GM21390 (cell line): ENCODE measurements at regions not wholly inside any gene's neighbourhood (a gene's known extent, or its start where the extent isn't known, plus 50 kb on each side); places are given as distances from the start of the nearest gene placed in this dataset.

Experiments
- ATAC-seq: cut with Tn5 transposase; IDR thresholded peaks from one replicate; pipeline ENCODE4 v1.9.1; 2021; ENCODE audit not compliant: unreplicated experiment

- ATAC-seq, result no peak
These were observed 245.0 kb downstream of the ATP23 start for GRCh38 chr12:58186401-58186800.

- no peak for ATAC-seq
These were observed 245.5 kb downstream of the ATP23 start for GRCh38 chr12:58186914-58187313.

- no peak for ATAC-seq
These were observed 247.7 kb downstream of the ATP23 start for GRCh38 chr12:58189030-58189429.

- no peak for ATAC-seq
These were observed 248.5 kb downstream of the ATP23 start for GRCh38 chr12:58189893-58190292.

GRCh38 chr12:58190618-58191017 lies 249.3 kb downstream of the ATP23 start:
- ATAC-seq, result no peak

GRCh38 chr12:58196971-58197370 lies 255.6 kb downstream of the ATP23 start:
- no peak for ATAC-seq

- ATAC-seq, result no peak
These were observed 261.8 kb downstream of the ATP23 start for GRCh38 chr12:58202933-58203718.

- no peak for ATAC-seq
These were observed 262.7 kb downstream of the ATP23 start for GRCh38 chr12:58204071-58204470.

GRCh38 chr12:58206876-58207275 lies 265.5 kb downstream of the ATP23 start:
- ATAC-seq, result no peak

- no peak for ATAC-seq
These were observed 269.8 kb downstream of the ATP23 start for GRCh38 chr12:58211211-58211610.

- no peak for ATAC-seq
These were observed 275.8 kb downstream of the ATP23 start for GRCh38 chr12:58217130-58217529.

GRCh38 chr12:58224536-58225105 lies 283.3 kb downstream of the ATP23 start:
- no peak for ATAC-seq

GRCh38 chr12:58225203-58225877 lies 284.0 kb downstream of the ATP23 start:
- ATAC-seq, result no peak

GRCh38 chr12:58233886-58234285 lies 292.5 kb downstream of the ATP23 start:
- ATAC-seq, result no peak

- no peak for ATAC-seq
These were observed 297.0 kb downstream of the ATP23 start for GRCh38 chr12:58238411-58238810.

- ATAC-seq, result no peak
These were observed 299.7 kb downstream of the ATP23 start for GRCh38 chr12:58241099-58241498.

GRCh38 chr12:58242796-58243630 lies 301.6 kb downstream of the ATP23 start:
- ATAC-seq, result no peak

- ATAC-seq, result no peak
These were observed 306.3 kb downstream of the ATP23 start for GRCh38 chr12:58247633-58248032.

- ATAC-seq, result no peak
These were observed 307.2 kb downstream of the ATP23 start for GRCh38 chr12:58248599-58248998.

- no peak for ATAC-seq
These were observed 308.2 kb downstream of the ATP23 start for GRCh38 chr12:58249610-58250009.

GRCh38 chr12:58250077-58250476 lies 308.7 kb downstream of the ATP23 start:
- no peak for ATAC-seq
